MCF 10A (cell line): ENCODE measurements at regions not wholly inside any gene's neighbourhood (a gene's known extent, or its start where the extent isn't known, plus 50 kb on each side); places are given as distances from the start of the nearest gene placed in this dataset.
"Not testable (repeated sequence)": the region's sequence is repeated elsewhere in the genome, so short reads cannot be mapped to it uniquely, and the experiment has no call there.

Experiments
- BruUV-seq: library from RNA; stranded (reverse); fragments of 400-500 nt; replicated peaks from 2 replicates; lab custom pipeline; 2021; lab: Mats Ljungman, UMichigan
- CTCF ChIA-PET: fragments of 300-600 bp; sonication (Branson Sonifier 250); formaldehyde crosslinking; extraction: SDS; loops from one replicate; lab custom pipeline; 2021; ENCODE audit warnings: antibody characterized with exemption, inconsistent platforms; lab: Yijun Ruan, JAX
- POLR2A ChIA-PET: fragments of 300-600, 350-650 bp; sonication (Branson Sonifier 250); formaldehyde crosslinking; extraction: SDS; loops from one replicate; lab custom pipeline; 2020; ENCODE audit warnings: antibody characterized with exemption, inconsistent platforms; lab: Yijun Ruan, JAX
- DNase-seq: peaks from one replicate; pipeline ENCODE4 v3.0.0-alpha.2; 2018; ENCODE audit not compliant: unreplicated experiment
- H3K27ac Mint-ChIP-seq: one replicate; pipeline ENCODE4 v1.8.0; 2022; ENCODE audit warnings: mild to moderate bottlenecking, low read depth, mixed read lengths; ENCODE audit not compliant: unreplicated experiment
- H3K27me3 Mint-ChIP-seq: one replicate; pipeline ENCODE4 v1.8.0; 2022; ENCODE audit warnings: mixed read lengths; ENCODE audit not compliant: insufficient read depth, unreplicated experiment
- H3K36me3 Mint-ChIP-seq: one replicate; pipeline ENCODE4 v1.8.0; 2022; ENCODE audit warnings: mild to moderate bottlenecking, moderate library complexity, mixed read lengths; ENCODE audit not compliant: insufficient read depth, unreplicated experiment
- H3K4me1 Mint-ChIP-seq: one replicate; pipeline ENCODE4 v1.8.0; 2022; ENCODE audit warnings: mixed read lengths; ENCODE audit not compliant: insufficient read depth, unreplicated experiment
- H3K4me3 Mint-ChIP-seq: one replicate; pipeline ENCODE4 v1.8.0; 2022; ENCODE audit warnings: mild to moderate bottlenecking, moderate library complexity, mixed read lengths; ENCODE audit not compliant: unreplicated experiment
- H3K9me3 Mint-ChIP-seq: one replicate; pipeline ENCODE4 v1.8.0; 2022; ENCODE audit warnings: mixed read lengths; ENCODE audit not compliant: unreplicated experiment
- intact Hi-C: fragments of 100-400 bp; cut with micrococcal nuclease; formaldehyde crosslinking; loops from 2 replicates; pipeline ENCODE4 v1.14.1; 2022
- TF ChIP-seq, protein P1 (sequence below): fragments of 200-600 bp; IDR thresholded peaks from one replicate; pipeline ENCODE4 v1.8.0; 2022; ENCODE audit warnings: antibody characterized with exemption, mild to moderate bottlenecking; ENCODE audit not compliant: unreplicated experiment

DNA sequence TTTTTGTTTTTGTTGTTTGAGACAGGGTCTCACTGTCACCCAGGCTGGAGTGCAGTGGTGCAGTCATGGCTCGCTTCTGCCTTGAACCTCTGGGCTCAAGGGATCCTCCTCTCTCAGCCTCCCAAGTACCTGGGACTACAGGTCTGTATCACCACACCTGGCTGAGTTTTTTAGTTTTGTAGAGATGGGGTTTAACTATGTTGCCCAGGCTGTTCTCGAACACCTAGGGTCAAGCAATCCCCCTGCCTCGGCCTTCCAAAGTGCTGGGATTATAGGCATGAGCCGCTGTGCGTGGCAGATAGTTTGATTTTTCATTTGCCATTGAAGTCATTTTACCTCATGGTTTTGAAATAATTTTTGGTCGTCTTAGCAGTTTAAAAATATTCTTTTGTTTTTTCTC lies 94.3 kb upstream of the EIF5 start:
- H3K36me3 Mint-ChIP-seq = no peaks in the 10 kb centered on the region
- TF ChIP-seq, protein P1, sequence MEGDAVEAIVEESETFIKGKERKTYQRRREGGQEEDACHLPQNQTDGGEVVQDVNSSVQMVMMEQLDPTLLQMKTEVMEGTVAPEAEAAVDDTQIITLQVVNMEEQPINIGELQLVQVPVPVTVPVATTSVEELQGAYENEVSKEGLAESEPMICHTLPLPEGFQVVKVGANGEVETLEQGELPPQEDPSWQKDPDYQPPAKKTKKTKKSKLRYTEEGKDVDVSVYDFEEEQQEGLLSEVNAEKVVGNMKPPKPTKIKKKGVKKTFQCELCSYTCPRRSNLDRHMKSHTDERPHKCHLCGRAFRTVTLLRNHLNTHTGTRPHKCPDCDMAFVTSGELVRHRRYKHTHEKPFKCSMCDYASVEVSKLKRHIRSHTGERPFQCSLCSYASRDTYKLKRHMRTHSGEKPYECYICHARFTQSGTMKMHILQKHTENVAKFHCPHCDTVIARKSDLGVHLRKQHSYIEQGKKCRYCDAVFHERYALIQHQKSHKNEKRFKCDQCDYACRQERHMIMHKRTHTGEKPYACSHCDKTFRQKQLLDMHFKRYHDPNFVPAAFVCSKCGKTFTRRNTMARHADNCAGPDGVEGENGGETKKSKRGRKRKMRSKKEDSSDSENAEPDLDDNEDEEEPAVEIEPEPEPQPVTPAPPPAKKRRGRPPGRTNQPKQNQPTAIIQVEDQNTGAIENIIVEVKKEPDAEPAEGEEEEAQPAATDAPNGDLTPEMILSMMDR = no peak
- no peak overlapping the region for H3K27ac Mint-ChIP-seq
- DNase-seq = no peak
- no peaks in the 10 kb centered on the region for H3K27me3 Mint-ChIP-seq
- intact Hi-C loops = no loop called here
- no TSS peak for BruUV-seq
- H3K9me3 Mint-ChIP-seq = peaks cover 9% of the 10 kb centered on the region
- peaks cover 9% of the 10 kb centered on the region for H3K4me1 Mint-ChIP-seq
- H3K4me3 Mint-ChIP-seq = no peak overlapping the region
- CTCF ChIA-PET = interaction anchor here (0.6 to 0.8 kb wide), 3 partner anchors 17 to 164 kb away, joined by 3 to 5 read pairs (median 3); no protein-coding TSS in a partner anchor
- POLR2A ChIA-PET = no interaction called here

DNA sequence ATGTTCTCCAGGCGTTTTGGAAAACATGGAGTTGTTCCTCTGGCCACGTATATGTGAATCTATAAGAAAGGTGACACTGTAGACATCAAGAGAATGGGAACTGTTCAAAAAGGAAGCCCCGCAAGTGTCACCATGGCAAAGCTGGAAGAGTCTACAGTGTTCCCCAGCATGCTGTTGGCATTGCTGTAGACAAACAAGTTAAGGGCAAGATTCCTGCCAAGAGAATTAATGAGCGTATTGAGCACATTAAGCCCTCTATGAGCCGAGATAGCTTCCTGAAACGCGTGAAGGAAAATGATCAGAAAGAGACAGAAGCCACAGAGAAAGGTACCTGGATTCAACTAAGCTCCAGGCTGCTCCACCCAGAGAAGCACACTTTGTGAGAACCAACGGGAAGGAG lies 92.5 kb upstream of the EIF5 start:
- Mint-ChIP-seq H3K4me1 (peaks cover 19% of the 10 kb centered on the region), H3K9me3 (peaks cover 9% of the 10 kb centered on the region), H3K4me3 (no peak overlapping the region), H3K27me3 (no peaks in the 10 kb centered on the region), H3K36me3 (no peaks in the 10 kb centered on the region), H3K27ac (no peak overlapping the region)
- ChIA-PET POLR2A (interaction anchor here (0.7 kb wide), 1 partner anchor 16 kb away, joined by 3 read pairs; no protein-coding TSS in a partner anchor), CTCF (no interaction called here)
- no TSS peak for BruUV-seq
- TF ChIP-seq, protein P1 = no peak
- no peak for DNase-seq
- intact Hi-C loops = no loop called here

DNA sequence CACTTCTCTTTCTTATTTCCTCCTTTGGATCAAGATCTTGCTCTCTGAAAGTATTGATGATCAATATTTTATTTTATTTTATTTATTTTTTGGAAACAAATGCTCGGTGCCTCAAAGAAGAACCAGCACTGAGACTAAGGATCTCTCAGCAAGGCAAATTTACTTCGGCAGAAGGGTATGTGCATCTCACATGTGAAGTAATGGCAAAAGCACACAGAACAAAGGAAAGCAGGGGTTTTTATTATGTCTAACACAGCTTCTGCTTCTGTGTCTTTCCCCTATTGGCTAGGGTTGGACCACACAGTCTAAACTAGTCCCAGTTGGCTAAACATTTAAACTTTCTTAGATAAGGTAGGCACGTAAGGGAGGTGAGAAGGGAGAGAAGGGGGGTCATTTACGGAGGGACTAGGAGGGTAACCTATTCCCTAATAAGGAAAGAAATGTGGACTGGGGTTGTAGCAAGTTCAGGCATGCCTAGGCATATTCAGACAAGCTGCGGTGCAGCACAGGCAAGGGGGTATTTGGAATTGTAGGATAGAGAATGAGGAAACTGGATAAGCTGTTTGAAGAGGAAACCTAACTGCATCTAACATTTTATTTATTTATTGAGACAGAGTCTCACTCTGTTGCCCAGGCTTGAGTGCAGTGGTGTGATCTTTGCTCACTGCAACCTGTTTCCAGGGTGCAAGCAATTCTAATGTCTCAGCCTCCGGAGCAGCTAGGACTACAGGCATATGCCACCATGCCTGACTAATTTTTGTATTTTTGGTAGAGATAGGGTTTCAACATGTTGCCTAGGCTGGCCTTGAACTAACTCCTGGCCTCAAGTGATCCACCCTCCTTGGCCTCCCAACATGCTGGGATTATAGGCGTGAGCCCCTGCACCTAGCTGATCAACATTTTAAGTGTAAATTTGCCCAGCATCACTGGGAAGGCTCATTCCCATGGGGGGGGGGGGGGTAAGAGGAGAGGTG lies 90.0 kb upstream of the EIF5 start:
- Mint-ChIP-seq H3K36me3 (no peaks in the 10 kb centered on the region), H3K27me3 (no peaks in the 10 kb centered on the region), H3K4me1 (peaks cover 19% of the 10 kb centered on the region), H3K4me3 (no peak overlapping the region), H3K9me3 (no peaks in the 10 kb centered on the region), H3K27ac (peak overlapping the region; percentile 78)
- intact Hi-C loops = no loop called here
- TSS peak; percentile 65 for BruUV-seq
- ChIA-PET POLR2A (interaction anchor here (2.0 kb wide), 1 partner anchor 10 kb away, joined by 6 read pairs; no protein-coding TSS in a partner anchor), CTCF (interaction anchor here (0.5 to 0.6 kb wide), 2 partner anchors 166 to 767 kb away, joined by 3 read pairs; no protein-coding TSS in a partner anchor)
- peak; percentile 80 for DNase-seq
- TF ChIP-seq, protein P1 = no peak

DNA sequence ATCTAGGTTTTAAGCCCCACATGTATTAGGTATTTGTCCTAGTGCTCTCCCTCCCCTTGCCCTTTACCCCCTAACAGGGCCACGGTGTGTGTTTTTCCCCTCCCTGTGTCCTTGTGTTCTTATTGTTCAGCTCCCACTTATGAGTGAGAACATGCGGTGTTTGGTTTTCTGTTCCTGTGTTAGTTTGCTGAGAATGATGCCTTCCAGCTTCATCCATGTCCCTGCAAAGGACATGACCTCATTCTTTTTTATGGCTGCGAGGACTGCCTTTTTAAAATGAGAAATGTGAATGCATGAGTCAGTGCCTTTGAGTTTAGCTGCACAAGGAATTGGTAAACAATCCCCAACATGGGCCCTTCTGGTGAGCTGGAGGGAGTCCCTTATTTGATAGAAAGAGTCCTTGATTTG lies 88.4 kb upstream of the EIF5 start:
- Mint-ChIP-seq H3K27ac (peak overlapping the region; percentile 63), H3K4me3 (peak overlapping the region; percentile 29), H3K4me1 (peaks cover 19% of the 10 kb centered on the region)
- peak; percentile 50 for DNase-seq
- H3K9me3 Mint-ChIP-seq, BruUV-seq, H3K36me3 Mint-ChIP-seq, intact Hi-C loops, H3K27me3 Mint-ChIP-seq: not testable (repeated sequence)
- POLR2A ChIA-PET = interaction anchor here (0.7 to 1.3 kb wide), 4 partner anchors 8 to 22 kb away, joined by 3 to 5 read pairs (median 4); no protein-coding TSS in a partner anchor
- CTCF ChIA-PET = interaction anchor here (0.6 to 1.5 kb wide), 3 partner anchors 9 to 47 kb away, joined by 3 to 6 read pairs (median 3); no protein-coding TSS in a partner anchor
